ENCODE measurements at regions not wholly inside any gene's neighbourhood (a gene's known extent, or its start where the extent isn't known, plus 50 kb on each side); places are given as distances from the start of the nearest gene placed in this dataset.

DNA sequence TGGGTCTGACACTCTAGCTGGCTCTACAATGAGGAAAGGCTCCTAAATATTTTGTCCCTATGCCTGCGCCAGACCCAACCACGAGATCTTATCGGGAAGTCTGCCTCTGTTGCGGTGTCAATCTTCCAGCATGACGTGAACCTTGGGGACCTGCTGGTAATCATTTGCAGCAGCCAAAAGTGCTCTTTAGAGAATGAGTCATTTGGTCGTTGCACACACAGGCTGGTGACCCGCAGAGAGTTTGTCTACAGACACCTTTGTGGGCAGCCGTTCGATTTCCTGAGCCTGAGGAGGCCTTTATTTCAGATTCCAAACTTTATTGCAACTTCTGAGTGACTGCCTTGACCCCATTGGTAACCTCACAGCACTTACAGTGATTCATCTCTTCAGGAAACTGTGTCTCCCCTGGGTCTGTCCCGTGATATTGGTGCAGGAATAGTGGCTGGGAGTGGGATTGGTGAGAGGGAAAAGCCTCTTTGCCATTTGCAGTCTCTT, 326.1 kb downstream of the NSG2 start:
- DNase-seq (ENCODE audit: low spot score), result no peak

DNA sequence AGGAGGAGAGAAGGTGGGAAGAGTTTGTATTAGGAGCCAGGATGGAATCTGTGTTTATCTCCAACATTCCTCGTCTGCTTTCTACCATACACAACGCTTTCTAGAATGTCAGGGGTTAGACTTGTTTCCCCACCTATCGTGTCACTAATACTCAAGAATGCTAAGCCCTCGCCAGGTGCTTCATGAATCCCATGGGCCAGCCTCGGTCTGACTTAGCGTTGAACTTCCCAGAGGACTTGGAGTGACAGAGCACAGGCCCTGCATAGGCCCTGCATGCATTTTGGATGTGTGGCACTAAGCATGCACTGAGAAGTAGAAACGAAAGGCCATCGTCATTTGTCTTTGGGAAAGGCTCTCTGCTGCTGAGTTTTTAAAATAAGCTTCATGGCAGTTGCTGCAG, 328.7 kb downstream of the NSG2 start:
- DNase-seq (ENCODE audit: low spot score), result no peak

DNA sequence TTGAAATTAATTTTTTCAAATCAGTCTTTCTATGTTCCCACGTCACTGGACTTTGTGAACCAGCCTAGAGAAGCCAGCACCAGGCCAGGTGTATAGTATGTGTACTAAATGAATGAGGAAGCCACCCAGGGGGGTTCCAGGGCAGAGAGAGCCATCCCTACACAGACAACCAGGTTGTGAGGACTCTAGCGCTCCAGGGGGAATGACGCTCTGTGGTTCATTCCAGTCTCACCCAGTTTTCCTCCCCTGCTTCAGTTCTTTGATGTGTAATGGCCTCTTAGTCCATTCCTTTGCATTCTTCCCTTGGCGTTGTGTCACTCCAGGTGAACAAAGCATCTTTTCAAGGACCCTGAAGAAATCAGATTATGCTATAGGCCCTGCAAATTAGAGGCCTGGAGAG, 330.6 kb downstream of the NSG2 start:
- no peak for DNase-seq (ENCODE audit: low spot score)

DNA sequence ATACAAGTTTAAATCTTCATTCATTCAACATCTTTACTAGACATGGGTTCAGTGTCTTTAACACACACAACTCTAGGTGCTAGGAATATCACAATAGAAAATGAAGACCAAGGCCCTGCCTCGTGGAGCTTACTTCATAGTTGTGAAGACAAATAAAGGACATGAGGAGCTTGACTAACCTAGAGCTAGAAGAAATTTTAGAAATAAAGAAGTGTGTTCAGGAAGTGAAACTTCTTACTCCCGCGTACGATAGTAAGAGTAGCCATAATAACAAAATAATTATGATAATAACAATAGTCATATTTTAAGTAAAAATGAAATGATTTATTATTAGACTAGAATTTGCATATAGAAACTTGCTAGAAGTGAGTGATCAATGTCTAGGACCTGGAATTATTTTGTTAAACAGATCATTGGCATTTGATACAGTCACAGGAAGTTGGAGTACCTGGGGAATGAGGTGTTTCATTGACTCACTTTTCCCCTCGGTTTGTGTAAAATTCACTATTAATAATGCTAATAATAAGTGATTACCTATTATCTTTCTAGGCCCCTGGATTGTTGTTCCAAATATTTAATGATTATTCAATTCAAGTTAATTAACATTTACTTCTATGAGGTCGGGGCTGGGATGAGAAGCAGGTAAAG, 331.3 kb downstream of the NSG2 start:
- no peak for DNase-seq (ENCODE audit: low spot score)

DNA sequence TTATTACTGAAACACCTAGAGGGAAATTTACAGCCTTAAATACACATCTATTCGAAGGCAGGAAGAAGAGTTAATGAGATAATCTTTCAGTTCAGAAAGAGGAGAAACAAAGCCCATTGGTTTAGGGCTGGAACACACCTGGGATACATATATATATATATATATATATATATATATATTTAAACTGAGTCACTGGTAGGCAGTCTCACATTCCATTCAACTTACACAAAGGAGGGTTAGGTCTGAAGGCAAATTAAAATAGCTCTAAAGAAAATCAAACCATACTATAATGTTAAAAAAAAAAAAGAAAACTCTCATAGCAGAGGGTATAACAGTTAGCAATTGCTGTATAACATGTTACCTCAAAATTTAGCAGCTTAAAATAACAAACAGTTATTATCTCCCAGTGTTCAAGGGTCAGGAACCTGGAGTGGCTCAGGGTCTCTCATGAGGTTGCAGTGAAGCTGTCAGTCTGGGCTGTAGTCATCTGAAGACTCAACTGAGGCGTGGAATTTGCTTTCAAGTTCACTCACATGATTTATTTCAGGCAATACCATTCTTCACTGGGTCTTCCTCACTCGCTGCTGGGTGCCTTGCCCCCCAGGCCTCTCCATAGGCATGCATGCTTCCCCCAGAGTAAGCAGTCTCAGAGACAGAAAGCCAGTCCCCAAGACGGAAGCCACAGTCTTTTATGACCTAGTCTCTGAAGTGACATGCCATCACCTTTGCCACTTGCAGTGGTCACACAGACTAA, 332.8 kb downstream of the NSG2 start:
- DNase-seq (ENCODE audit: low spot score), result no peak

DNA sequence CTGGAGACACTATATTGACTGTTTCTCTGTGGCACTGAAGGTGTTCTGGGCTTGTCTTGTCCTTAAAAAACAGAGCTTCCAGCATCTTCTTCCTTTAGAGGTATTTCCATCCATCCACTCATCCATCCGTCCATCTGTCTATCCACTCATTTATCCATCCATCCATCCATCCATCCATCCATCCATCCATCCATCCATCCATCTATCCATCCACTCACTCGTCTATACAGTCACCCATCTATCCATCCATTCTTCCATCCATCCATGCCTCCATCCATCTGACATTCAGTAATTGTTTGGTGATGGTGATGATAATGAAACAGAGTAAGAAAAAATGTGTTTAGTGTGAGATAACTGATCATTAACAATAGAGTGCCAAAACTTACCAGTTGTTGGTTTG, 334.8 kb downstream of the NSG2 start:
- DNase-seq (ENCODE audit: low spot score), result no peak

DNA sequence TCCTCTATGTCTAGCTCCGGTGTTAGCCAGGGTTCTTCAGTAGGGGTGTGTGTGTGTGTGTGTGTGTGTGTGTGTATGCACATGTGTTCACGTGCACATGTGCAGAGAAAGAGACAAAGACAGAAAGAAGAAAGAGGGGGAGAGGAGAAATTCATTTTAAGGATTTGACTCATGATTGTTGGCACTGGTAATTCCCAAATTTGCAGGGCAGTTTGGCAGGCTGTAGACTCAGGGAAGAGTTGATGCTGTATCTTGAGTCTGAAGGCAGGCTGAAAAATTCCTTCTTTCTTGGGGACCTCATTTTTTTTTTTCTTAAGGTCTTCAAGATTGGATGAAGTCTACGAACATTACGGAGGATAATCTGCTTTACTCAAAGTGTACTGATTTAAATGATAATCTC, 335.7 kb downstream of the NSG2 start:
- DNase-seq (ENCODE audit: low spot score), result no peak

DNA sequence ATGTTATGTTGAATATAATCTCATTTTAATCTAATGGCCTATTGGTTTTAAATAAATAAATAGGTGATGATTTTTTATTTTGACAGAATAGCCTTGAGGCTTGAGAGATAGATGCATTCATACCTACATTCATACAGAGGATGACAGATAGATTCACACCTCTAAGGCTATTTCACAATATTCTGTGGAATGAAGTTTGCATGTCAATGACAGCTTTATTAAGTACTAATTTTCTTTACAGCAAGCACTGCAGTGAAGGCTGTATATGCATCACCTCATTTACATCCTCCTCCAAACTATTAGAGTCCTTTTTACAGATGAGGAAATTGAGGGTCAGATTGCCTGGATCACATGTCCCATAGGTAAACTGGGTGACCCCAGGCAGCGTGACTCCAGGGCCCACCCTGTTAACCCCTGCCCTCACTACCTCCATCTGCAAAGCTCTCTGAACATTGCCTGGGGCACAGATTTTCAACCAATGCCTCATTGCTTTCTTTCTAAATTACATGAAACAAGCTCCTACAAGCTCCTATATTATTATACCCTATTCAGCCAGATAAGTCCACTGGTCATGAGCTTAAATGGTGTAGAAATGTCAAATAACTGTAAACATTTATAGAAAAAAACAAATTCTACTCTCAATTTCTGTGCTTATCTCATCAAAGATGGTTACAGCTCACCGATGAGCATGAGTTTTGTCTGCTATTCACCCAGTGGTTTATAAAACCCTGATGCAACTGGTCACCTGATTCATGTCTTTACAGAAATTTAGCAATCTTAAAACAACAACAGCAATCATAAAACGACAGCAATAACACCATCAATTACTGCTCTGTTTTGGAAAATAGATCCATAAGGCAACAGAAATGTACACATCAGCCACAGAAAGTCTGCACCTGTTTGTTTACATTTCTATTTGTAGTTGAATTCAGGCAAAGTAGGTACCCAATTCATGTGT, 338.0 kb downstream of the NSG2 start:
- no peak for DNase-seq (ENCODE audit: low spot score)

DNA sequence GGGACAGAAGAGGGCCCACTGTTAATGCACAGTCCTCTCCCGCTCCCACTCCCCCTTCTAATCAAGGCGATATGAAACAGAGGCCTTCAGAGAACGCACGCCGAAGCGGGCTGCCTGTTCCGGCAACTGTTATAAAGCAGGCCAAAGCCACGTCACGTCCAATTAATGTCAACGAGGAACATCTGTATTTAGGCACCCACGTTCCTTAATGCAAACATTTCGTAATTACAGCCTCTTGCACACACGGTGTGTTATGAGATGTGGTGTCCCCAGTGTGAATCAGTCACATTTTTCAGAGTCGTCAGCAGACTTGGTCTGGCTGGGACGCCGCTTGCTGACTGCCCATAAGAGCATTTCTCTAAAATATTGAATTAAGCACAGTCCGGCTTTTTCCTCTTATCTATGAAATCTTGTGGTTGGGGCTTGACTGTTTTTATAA, 339.0 kb downstream of the NSG2 start:
- DNase-seq (ENCODE audit: low spot score), result no peak

DNA sequence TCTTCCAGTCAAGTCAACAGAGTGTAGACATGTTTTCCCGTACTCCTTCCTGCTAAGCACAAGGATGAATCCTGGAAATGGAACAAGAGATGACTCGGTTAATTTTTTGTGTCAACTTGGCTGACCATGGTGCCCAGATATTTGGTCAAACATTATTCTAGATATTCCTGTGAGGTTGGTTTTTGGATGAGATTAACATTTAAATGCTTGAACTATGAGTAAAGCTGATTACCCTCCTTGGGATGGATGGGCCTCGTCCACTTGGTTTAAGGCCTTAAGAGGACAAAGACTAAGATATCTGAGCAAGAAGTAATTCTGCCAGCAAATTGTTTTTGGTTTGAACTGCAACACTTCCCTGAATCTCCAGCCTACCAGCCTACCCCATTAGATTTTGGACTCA, 338.1 kb upstream of the MSX2 start:
- no peak for DNase-seq (ENCODE audit: low spot score)

DNA sequence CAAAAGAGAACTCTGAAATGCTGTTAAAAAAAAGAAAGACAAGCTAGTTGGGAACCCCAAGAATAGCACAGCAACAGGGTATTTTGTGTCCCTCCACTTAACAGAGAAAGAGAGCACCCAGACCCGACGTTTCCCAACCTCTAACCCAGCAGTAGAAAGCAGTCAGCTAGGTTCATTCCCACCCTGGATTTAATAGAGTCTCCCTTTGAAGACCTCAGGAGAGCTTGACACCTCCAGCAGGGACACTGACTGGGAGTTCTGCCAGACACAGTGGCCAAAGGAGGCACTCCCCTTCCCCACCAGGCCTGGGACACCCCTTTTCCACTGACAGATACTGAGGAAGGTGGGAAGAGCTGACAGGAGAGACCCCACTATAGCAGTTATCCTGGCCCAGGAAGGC, 337.5 kb upstream of the MSX2 start:
- DNase-seq (ENCODE audit: low spot score), result no peak

DNA sequence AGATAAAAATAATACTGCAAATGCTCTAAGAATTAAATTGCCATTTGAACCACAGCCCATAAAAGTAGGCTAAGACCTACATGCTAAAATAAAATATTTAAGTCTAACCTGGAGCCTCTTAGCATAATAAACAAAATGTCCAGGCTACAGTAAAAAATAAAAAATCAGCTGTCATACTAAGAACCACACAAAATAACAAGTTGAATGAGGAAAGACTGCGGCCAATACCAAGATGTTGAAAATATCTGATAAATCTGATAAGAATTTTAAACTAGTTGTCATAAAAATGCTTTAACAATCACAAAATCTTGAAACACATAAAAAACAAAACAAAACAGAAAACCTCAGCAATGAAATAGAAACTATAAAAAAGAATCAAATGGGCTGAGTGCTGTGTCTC, 336.9 kb upstream of the MSX2 start:
- no peak for DNase-seq (ENCODE audit: low spot score)

DNA sequence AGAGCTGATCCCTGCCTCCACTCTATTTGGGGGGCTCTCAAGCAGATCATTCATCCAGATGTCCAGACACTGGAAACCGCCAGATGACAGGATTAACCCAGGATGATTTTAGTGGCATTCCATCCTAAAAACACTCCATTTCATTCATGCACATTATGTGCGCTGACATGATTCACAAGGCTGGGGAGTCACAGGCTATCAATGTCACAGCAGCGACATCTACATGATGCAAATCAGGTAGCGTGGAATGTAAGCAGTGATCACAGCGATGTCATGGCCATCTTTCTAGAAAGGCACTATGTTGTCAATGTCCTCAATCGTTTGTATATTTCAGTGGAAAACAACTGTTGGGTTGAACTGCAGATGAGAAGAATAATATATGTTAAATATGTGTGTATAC, 331.5 kb upstream of the MSX2 start:
- DNase-seq (ENCODE audit: low spot score), result no peak

DNA sequence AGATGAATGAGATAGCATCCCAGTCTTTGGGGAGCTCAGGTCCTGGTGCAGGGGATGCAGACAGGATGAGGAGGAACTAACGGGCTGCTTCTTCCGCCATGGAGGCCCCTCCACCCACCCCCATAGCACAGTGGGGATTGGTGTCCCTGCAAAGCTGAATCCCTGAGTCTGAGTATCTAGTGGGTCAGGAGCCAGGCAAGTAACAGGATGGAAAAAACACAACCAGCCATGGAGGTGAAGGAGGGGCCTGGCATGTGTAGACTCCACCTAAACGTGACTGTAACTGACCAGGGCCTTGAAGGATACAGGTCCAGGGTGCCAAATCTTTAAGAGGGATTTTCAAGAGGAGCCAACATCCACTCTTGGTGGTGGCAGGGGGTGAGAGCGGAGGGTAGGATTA, 327.8 kb upstream of the MSX2 start:
- no peak for DNase-seq (ENCODE audit: low spot score)

DNA sequence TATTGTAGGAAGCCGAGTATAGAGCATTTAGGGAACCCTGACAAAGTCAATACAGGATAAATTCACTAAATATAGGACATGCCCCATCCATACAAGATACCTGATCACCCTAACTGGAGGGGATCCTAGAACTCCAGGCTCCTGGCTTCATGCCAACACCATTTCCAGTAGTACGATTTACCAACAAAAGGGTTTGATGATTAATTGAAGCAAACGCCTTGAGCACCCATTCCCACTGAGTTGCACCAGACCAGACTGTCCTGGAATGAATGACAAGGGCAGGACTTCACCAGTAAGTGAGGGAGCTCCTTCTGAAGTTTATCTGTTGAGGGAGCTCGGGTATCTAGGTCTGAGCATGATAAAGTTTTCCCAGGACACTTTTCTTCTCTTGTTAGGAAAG, 327.2 kb upstream of the MSX2 start:
- DNase-seq (ENCODE audit: low spot score), result no peak

DNA sequence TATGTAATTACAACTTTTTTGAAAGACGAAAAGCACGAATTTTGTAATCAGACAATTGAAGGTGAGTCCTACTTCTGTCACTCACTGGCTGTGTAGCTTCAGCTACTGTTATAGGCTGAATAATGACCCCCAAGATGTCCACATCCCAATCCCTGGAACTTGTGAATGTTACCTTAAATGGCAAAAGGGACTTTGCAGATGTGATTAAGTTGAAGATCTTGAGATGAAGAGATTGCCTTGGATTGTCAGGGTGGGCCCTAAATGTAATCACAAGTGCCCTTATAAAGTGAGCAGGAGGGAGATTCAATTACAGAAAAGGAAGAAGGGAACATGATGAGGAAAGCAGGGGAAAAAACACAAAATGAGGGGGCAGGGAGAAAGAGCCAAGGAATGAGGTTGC, 326.2 kb upstream of the MSX2 start:
- no peak for DNase-seq (ENCODE audit: low spot score)

DNA sequence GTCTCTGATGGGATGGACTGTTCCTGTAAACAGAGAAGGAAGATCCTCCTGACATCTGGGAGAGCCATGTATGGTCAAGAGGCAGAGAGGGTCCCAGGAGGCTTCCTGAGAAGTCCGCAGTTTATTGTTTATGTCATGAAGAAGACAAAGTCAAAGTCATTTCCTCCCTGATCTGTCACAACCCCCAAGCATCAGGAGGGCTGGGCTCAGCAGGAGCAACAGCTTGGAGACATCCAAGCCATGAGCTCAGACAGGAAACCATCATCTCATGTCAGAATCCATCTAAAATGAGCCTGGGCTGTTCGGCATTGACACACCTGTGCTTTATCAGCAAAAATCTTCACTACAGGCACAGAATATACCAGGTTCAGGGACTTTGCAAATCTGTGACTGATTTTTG, 325.0 kb upstream of the MSX2 start:
- no peak for DNase-seq (ENCODE audit: low spot score)

DNA sequence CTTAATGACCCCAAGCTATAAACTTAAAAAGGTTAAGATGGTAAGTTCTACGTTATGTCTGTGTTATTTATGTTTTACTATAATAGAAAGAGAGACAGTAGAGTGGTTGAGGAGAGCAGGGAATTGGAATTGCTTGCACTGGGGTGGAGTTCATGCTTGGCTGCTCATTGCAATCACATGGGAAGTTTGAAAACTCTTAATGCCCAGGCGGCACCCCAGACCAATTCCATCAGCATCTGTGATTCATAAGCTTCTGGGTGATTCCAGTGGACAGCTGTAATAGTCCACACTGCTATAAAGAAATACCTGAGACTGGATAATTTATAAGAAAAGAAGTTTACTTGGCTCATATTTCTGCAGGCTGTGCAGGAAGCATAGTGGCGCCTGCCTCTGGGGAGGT, 323.9 kb upstream of the MSX2 start:
- no peak for DNase-seq (ENCODE audit: low spot score)

DNA sequence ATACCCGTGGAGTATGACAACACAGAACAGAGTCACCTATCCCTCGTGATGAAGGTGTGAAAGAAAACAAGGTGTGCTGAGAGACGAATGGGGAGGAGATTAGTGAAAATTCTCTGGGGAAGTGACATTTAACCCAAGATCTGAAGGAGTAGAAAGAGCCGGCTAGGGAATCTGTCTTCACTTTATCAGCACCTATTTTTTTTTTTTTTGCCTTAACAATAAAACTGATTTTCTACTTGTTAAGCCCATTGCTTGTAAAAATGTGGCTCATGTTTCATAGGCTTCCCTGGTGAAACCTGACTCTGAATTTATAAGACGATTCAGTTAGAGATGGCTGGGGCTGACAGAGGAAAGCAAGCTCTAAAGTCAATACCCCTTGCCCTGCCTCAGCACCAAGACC, 322.6 kb upstream of the MSX2 start:
- no peak for DNase-seq (ENCODE audit: low spot score)

DNA sequence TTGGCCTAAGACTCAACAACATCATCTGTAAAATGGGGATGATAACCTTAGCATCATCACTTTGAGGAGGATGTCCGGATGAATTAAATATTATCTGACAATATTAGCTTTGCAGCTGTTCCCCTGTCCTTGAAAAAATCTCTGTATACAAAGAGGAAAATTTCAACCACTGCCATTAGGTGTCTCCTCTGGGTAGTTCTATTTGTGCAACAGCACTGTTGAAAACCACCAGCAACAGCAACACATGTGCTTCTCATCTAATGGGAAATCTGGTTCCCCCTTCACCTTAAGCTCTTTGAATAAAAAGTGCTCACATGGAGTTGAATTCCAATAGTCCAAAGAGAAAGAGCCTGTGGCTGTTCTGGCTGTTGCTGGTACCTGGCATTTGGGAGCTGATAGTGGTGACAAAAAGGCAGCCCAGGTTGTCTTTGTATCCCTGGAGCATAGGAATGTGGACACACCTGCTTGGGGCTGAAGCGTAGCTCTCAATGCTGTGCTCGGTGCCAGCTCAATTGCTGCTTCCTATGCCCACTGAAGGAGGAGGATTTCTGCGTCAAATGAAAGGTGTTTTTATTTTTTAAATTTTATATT, 322.1 kb upstream of the MSX2 start:
- DNase-seq (ENCODE audit: low spot score), result no peak

DNA sequence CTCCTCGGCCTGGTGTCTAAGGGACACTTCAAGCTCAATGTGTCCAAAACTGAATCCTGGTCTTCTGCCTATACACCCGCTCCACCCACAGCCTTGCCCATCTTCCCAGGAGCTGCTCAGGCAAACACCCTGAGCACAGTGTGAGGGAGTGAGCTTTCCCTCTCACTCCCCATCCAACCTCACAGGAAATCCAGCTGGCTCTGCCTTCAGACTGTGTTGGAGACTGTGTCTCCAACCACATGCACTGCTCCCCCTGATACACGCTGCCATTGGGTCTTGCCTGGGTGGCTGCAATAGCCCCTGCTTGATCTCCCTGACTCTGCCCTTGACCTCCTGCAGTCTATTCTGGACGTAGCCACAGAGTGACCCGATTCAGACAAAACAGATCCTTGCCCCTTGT, 319.5 kb upstream of the MSX2 start:
- no peak for DNase-seq (ENCODE audit: low spot score)

DNA sequence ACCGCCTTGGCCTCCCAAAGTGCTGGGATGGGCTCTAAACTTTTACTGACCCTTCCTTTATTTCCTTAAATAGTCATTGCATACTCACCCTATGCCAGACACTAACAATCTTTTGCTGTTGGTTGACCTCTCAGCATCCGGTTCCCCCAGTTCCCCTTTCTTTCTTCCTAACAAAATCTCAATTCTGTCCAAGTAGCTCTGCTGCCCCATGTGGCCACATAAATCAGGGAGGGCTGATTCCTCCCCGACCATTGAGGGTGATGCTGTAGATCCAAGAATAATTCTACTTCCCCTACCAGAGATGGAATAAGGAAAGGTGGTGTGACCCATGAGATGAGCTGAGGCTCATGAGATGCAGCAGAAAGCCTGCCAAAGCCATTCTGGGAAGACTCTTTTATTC, 315.3 kb upstream of the MSX2 start:
- DNase-seq (ENCODE audit: low spot score), result no peak

Measured in mucosa of gallbladder (tissue), 1 donor.